ENCODE measurements at regions not wholly inside any gene's neighbourhood (a gene's known extent, or its start where the extent isn't known, plus 50 kb on each side); places are given as distances from the start of the nearest gene placed in this dataset.

GRCh38 chr1:213744780-213745179 lies 243.0 kb upstream of the PROX1 start:
- Mint-ChIP-seq H3K9me3 (peaks cover 13% of the 10 kb centered on the region), H3K27ac (no peak overlapping the region), H3K36me3 (ENCODE audit: low read depth) (no peaks in the 10 kb centered on the region), H3K4me1 (ENCODE audit: low read depth) (no peaks in the 10 kb centered on the region), H3K27me3 (ENCODE audit: insufficient read depth) (no peaks in the 10 kb centered on the region), H3K4me3 (no peak overlapping the region)
- DNase-seq = no peak
- TF ChIP-seq CTCF (IDR thresholded peaks at IDR 0.05) = no peak

DNA sequence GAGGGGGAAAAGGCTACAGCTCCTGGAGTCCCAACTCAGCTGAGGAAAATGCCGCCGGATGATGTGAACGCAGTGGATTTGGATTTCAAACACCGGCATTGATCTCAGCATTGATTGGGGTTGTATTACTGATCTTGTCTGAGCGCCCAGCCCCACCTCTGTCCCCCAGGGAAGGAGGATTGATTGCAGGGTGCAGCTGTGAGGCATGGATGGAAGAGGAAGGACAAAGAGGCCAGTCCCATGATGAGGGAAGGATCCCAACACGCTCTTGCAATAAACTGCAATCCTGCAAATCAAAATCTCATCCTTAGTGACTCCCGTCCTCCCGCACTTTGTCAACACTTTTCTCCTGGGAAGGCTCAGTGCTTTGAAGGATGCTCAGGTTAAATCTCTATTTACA lies 242.3 kb upstream of the PROX1 start:
- Mint-ChIP-seq H3K27ac (no peak overlapping the region), H3K36me3 (ENCODE audit: low read depth) (no peaks in the 10 kb centered on the region), H3K4me1 (ENCODE audit: low read depth) (no peaks in the 10 kb centered on the region), H3K27me3 (ENCODE audit: insufficient read depth) (no peaks in the 10 kb centered on the region), H3K9me3 (peaks cover 17% of the 10 kb centered on the region), H3K4me3 (no peak overlapping the region)
- DNase-seq = no peak
- TF ChIP-seq CTCF (IDR thresholded peaks at IDR 0.05) = no peak

DNA sequence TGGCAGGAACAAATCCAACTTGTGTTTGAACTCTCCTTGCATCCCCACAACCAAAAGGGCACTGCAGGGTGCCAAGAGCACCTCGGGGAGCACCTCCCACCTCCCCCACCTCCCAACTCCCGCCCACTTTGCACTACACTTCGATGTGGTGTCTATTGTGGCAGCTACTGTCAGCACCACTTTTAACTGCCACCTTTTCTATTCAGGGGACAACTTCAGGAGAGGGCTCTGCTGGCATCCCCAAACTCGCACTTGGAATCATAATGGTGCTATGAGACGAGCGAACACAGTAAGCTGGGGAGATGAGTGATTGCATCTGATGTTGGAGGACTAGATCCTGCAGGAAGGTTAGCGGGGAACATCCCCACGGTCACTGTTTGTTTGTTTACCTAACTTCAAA lies 238.2 kb upstream of the PROX1 start:
- Mint-ChIP-seq H3K27ac (no peak overlapping the region), H3K27me3 (ENCODE audit: insufficient read depth) (no peaks in the 10 kb centered on the region)

GRCh38 chr1:213750231-213751063 lies 237.3 kb upstream of the PROX1 start:
- Mint-ChIP-seq H3K9me3 (peaks cover 40% of the 10 kb centered on the region), H3K4me3 (no peak overlapping the region), H3K27ac (no peak overlapping the region), H3K36me3 (ENCODE audit: low read depth) (no peaks in the 10 kb centered on the region; the same call in none of the 2 replicates), H3K27me3 (ENCODE audit: insufficient read depth) (peaks cover 2% of the 10 kb centered on the region; the same call in 1 of the 2 replicates), H3K4me1 (ENCODE audit: low read depth) (no peaks in the 10 kb centered on the region)
- no peak for TF ChIP-seq CTCF (IDR thresholded peaks at IDR 0.05)
- no peak for DNase-seq

More for the DNA sequence above, 238.2 kb upstream of the PROX1 start:
- Mint-ChIP-seq H3K4me1 (ENCODE audit: low read depth) (no peaks in the 10 kb centered on the region), H3K36me3 (ENCODE audit: low read depth) (no peaks in the 10 kb centered on the region; the same call in none of the 2 replicates), H3K4me3 (no peak overlapping the region), H3K9me3 (peaks cover 33% of the 10 kb centered on the region)
- TF ChIP-seq CTCF (IDR thresholded peaks at IDR 0.05) = no peak
- no peak for DNase-seq

GRCh38 chr1:213751064-213751397 lies 236.7 kb upstream of the PROX1 start:
- no peak for TF ChIP-seq CTCF (IDR thresholded peaks at IDR 0.05)
- no peaks in the 10 kb centered on the region for H3K4me1 Mint-ChIP-seq (ENCODE audit: low read depth)
- DNase-seq = no peak
- no peaks in the 10 kb centered on the region; the same call in none of the 2 replicates for H3K36me3 Mint-ChIP-seq (ENCODE audit: low read depth)
- no peak overlapping the region for H3K4me3 Mint-ChIP-seq
- H3K27ac Mint-ChIP-seq = no peak overlapping the region
- H3K9me3 Mint-ChIP-seq = peaks cover 46% of the 10 kb centered on the region
- H3K27me3 Mint-ChIP-seq (ENCODE audit: insufficient read depth) = peaks cover 2% of the 10 kb centered on the region; the same call in 1 of the 2 replicates

Measured in HFFc6 (cell line).